A673 (cell line): ENCODE measurements at regions not wholly inside any gene's neighbourhood (a gene's known extent, or its start where the extent isn't known, plus 50 kb on each side); places are given as distances from the start of the nearest gene placed in this dataset.
"Not testable (repeated sequence)": the region's sequence is repeated elsewhere in the genome, so short reads cannot be mapped to it uniquely, and the experiment has no call there.

Experiments
- BruUV-seq: library from RNA; stranded (reverse); fragments of 400-500 nt; replicated peaks from 2 replicates; lab custom pipeline; 2021; lab: Mats Ljungman, UMichigan
- CTCF ChIA-PET: fragments of 300-600 bp; sonication (Branson Sonifier 250); formaldehyde crosslinking; loops from one replicate; lab custom pipeline; 2022; ENCODE audit warnings: antibody characterized with exemption; lab: Charles Lee
- POLR2A ChIA-PET: fragments of 300-600 bp; sonication (Branson Sonifier 250); formaldehyde crosslinking; loops from one replicate; lab custom pipeline; 2022; ENCODE audit warnings: antibody characterized with exemption; ENCODE audit not compliant: low non-redundant PET; lab: Charles Lee
- DNase-seq: peaks from one replicate; pipeline ENCODE4 v3.0.0-alpha.2; 2015; ENCODE audit warnings: low spot score
- H3K27ac ChIP-seq: fragments of 200-600 bp; sonication (generic); 2 replicates; pipeline ENCODE4 v1.5.1; 2016; ENCODE audit warnings: mixed run types, low read depth, mild to moderate bottlenecking, mixed read lengths, antibody characterized with exemption, low read length; ENCODE audit not compliant: poor library complexity, severe bottlenecking
- H3K27me3 ChIP-seq: fragments of 200-600 bp; sonication (generic); replicated peaks from 2 replicates; pipeline ENCODE4 v1.6.1; 2017; ENCODE audit warnings: mixed run types, low read depth, mild to moderate bottlenecking, mixed read lengths, antibody characterized with exemption, low read length; ENCODE audit not compliant: insufficient read depth, poor library complexity
- H3K36me3 ChIP-seq: fragments of 200-600 bp; sonication (generic); 2 replicates; pipeline ENCODE4 v1.6.1; 2016; ENCODE audit warnings: mixed run types, mild to moderate bottlenecking, mixed read lengths, antibody characterized with exemption, low read length; ENCODE audit not compliant: insufficient read depth, poor library complexity, severe bottlenecking
- H3K4me1 ChIP-seq: fragments of 200-600 bp; sonication (generic); 2 replicates; pipeline ENCODE4 v1.6.1; 2017; ENCODE audit warnings: mixed run types, mild to moderate bottlenecking, mixed read lengths, antibody characterized with exemption, low read length; ENCODE audit not compliant: insufficient read depth, poor library complexity, severe bottlenecking
- H3K4me3 ChIP-seq: fragments of 200-600 bp; sonication (generic); 2 replicates; pipeline ENCODE4 v1.5.1; 2016; ENCODE audit warnings: low read depth, mixed run types, mild to moderate bottlenecking, mixed read lengths, low read length; ENCODE audit not compliant: poor library complexity, severe bottlenecking
- H3K9me3 ChIP-seq: fragments of 200-600 bp; sonication (generic); 2 replicates; pipeline ENCODE4 v1.6.1; 2016; ENCODE audit warnings: mixed run types, low read depth, mild to moderate bottlenecking, mixed read lengths, antibody characterized with exemption, low read length; ENCODE audit not compliant: poor library complexity, severe bottlenecking
- EZH2 ChIP-seq: fragments of 200-600 bp; sonication (generic); IDR thresholded peaks from 2 replicates; pipeline ENCODE4 v1.6.1; 2017; ENCODE audit warnings: borderline replicate concordance, low read depth, mild to moderate bottlenecking, mixed read lengths, antibody characterized with exemption, low read length; ENCODE audit not compliant: poor library complexity, severe bottlenecking
- intact Hi-C: fragments of 100-400 bp; cut with micrococcal nuclease; formaldehyde crosslinking; loops from one replicate; pipeline ENCODE4 v1.10.0; 2022; ENCODE audit not compliant: unreplicated experiment
- TF ChIP-seq, protein P1 (sequence below): fragments of 300-800, 200-600 bp; sonication (generic); conservative IDR thresholded peaks from 2 replicates; pipeline ENCODE4 v1.5.1; 2017; ENCODE audit warnings: low read depth, mild to moderate bottlenecking, antibody characterized with exemption, low read length, moderate library complexity, mixed read lengths

GRCh38 chr4:26255989-26256388 lies 64.8 kb upstream of the RBPJ start:
- no peak for DNase-seq
- TF ChIP-seq, protein P1, sequence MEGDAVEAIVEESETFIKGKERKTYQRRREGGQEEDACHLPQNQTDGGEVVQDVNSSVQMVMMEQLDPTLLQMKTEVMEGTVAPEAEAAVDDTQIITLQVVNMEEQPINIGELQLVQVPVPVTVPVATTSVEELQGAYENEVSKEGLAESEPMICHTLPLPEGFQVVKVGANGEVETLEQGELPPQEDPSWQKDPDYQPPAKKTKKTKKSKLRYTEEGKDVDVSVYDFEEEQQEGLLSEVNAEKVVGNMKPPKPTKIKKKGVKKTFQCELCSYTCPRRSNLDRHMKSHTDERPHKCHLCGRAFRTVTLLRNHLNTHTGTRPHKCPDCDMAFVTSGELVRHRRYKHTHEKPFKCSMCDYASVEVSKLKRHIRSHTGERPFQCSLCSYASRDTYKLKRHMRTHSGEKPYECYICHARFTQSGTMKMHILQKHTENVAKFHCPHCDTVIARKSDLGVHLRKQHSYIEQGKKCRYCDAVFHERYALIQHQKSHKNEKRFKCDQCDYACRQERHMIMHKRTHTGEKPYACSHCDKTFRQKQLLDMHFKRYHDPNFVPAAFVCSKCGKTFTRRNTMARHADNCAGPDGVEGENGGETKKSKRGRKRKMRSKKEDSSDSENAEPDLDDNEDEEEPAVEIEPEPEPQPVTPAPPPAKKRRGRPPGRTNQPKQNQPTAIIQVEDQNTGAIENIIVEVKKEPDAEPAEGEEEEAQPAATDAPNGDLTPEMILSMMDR = no peak
- no peak for TF ChIP-seq EZH2
- H3K9me3 ChIP-seq = no peaks in the 10 kb centered on the region
- no TSS peak for BruUV-seq
- no peak overlapping the region for H3K4me3 ChIP-seq
- POLR2A ChIA-PET = interaction anchor here (0.7 kb wide), 1 partner anchor 120 kb away, joined by 9 read pairs; no protein-coding TSS in a partner anchor
- CTCF ChIA-PET = no interaction called here
- no peaks in the 10 kb centered on the region for H3K4me1 ChIP-seq
- intact Hi-C loops = no loop called here
- no peak overlapping the region for H3K27ac ChIP-seq
- H3K27me3 ChIP-seq = peaks cover 9% of the 10 kb centered on the region
- no peaks in the 10 kb centered on the region for H3K36me3 ChIP-seq

GRCh38 chr4:26257444-26257843 lies 63.4 kb upstream of the RBPJ start:
- BruUV-seq, H3K36me3 ChIP-seq, intact Hi-C loops, H3K4me1 ChIP-seq, H3K27ac ChIP-seq, H3K27me3 ChIP-seq, H3K9me3 ChIP-seq, H3K4me3 ChIP-seq, DNase-seq, CTCF ChIA-PET, POLR2A ChIA-PET: not testable (repeated sequence)

GRCh38 chr4:26257850-26258249 lies 63.0 kb upstream of the RBPJ start:
- Histone ChIP-seq H3K36me3 (no peaks in the 10 kb centered on the region), H3K9me3 (no peaks in the 10 kb centered on the region), H3K27ac (no peak overlapping the region), H3K4me3 (no peak overlapping the region), H3K4me1 (no peaks in the 10 kb centered on the region), H3K27me3 (peaks cover 9% of the 10 kb centered on the region)
- POLR2A ChIA-PET = no interaction called here
- DNase-seq = no peak
- BruUV-seq = no TSS peak
- TF ChIP-seq, protein P1 = no peak
- no peak for TF ChIP-seq EZH2
- CTCF ChIA-PET = no interaction called here
- intact Hi-C loops = no loop called here

- no peak for DNase-seq
- Histone ChIP-seq H3K36me3 (no peaks in the 10 kb centered on the region), H3K27me3 (peaks cover 9% of the 10 kb centered on the region), H3K4me1 (no peaks in the 10 kb centered on the region), H3K9me3 (no peaks in the 10 kb centered on the region), H3K27ac (no peak overlapping the region), H3K4me3 (no peak overlapping the region)
- ChIA-PET POLR2A (no interaction called here), CTCF (no interaction called here)
- TF ChIP-seq EZH2 = no peak
- TF ChIP-seq, protein P1 = no peak
- BruUV-seq = no TSS peak
- intact Hi-C loops = no loop called here
Measured at GRCh38 chr4:26260571-26260970, 60.2 kb upstream of the RBPJ start.
